ENCODE measurements at regions not wholly inside any gene's neighbourhood (a gene's known extent, or its start where the extent isn't known, plus 50 kb on each side); places are given as distances from the start of the nearest gene placed in this dataset.
A peak's percentile ranks its signal among the peaks of the same experiment; 100 is the strongest.

- H4K8ac ChIP-seq (ENCODE audit: low read length): no peak overlapping the region
- H2AFZ ChIP-seq (ENCODE audit: low read depth, low read length): no peak overlapping the region
These were observed 893.5 kb downstream of the LTN1 start for GRCh38 chr21:28099001-28099705.

DNA sequence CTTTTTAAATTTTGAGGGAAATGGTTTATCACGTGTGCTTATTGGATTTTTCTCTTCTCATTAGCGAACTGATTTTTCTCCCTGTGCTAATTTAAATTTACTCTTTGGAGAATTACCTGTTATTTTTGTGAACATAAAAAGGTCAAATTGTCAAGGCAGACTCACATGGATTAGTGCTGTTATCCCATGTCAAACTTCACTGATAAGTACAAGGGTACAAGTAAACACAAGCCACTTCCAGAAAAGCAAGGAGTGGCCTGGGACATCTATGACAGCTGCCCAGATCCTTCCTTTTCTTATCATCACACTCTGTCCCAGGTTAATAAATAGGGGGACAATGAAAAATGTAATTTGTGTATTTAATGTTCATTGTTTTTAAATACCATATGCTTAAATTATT is 901.2 kb downstream of the LTN1 start:
- no peak overlapping the region for H4K91ac ChIP-seq (ENCODE audit: low read length)
- no peak overlapping the region for H3K4ac ChIP-seq (ENCODE audit: low read depth in 1 of 2, low read length in 2 of 2)
- no peaks in the 10 kb centered on the region for H3K9me3 ChIP-seq (ENCODE audit: control insufficient read depth, low read length)
- H4K8ac ChIP-seq (ENCODE audit: low read length): no peak overlapping the region
- no peak overlapping the region for H3K9ac ChIP-seq (ENCODE audit: low read length)
- no peaks in the 10 kb centered on the region for H3K27me3 ChIP-seq (ENCODE audit: control insufficient read depth in 1 of 2, insufficient read depth in 1 of 2, low read length in 2 of 2)
- no peak overlapping the region for H2BK5ac ChIP-seq (ENCODE audit: low read depth, low read length, poor library complexity, severe bottlenecking)
- H3K14ac ChIP-seq (ENCODE audit: low read length in 2 of 2): no peak overlapping the region
- H2BK120ac ChIP-seq (ENCODE audit: low read depth, low read length): no peak overlapping the region
- no peak overlapping the region for H3K18ac ChIP-seq (ENCODE audit: low read depth in 1 of 2, low read length in 2 of 2)
- no peaks in the 10 kb centered on the region for H3K79me1 ChIP-seq (replicated peaks; ENCODE audit: low read length, poor library complexity, severe bottlenecking)
- H3K36me3 ChIP-seq (ENCODE audit: control insufficient read depth in 1 of 2, insufficient read depth in 2 of 2, low read depth in 1 of 2, low read length in 2 of 2): no peaks in the 10 kb centered on the region
- peaks cover 3% of the 10 kb centered on the region for H3K4me1 ChIP-seq (ENCODE audit: control insufficient read depth, insufficient read depth, low read depth, low read length)
- no peak for DNase-seq
- no peak overlapping the region for H2BK12ac ChIP-seq (ENCODE audit: low read length in 2 of 2)
- no CpG with 5 or more reads among the region's 2 CpGs for WGBS
- H3K23ac ChIP-seq (ENCODE audit: low read length in 2 of 2): no peak overlapping the region
- H2AK5ac ChIP-seq (ENCODE audit: low read length, severe bottlenecking): no peak overlapping the region
- H2BK15ac ChIP-seq (ENCODE audit: low read depth, poor library complexity, severe bottlenecking): no peak overlapping the region
- no peak overlapping the region for H3K4me2 ChIP-seq (ENCODE audit: low read length, poor library complexity, severe bottlenecking)
- H3K27ac ChIP-seq (ENCODE audit: low read length, poor library complexity, severe bottlenecking): no peak overlapping the region
- H2AFZ ChIP-seq (ENCODE audit: low read depth, low read length): no peak overlapping the region
- H3K4me3 ChIP-seq (ENCODE audit: insufficient read depth in 1 of 2, low read depth in 1 of 2, low read length in 2 of 2): no peak overlapping the region

More at GRCh38 chr21:28099001-28099705, 893.5 kb downstream of the LTN1 start:
- Histone ChIP-seq H3K27me3 (ENCODE audit: control insufficient read depth in 1 of 2, insufficient read depth in 1 of 2, low read length in 2 of 2) (no peaks in the 10 kb centered on the region), H3K27ac (ENCODE audit: low read length, poor library complexity, severe bottlenecking) (no peak overlapping the region), H3K9me3 (ENCODE audit: control insufficient read depth, low read length) (no peaks in the 10 kb centered on the region), H4K91ac (ENCODE audit: low read length) (no peak overlapping the region), H3K4me3 (ENCODE audit: insufficient read depth in 1 of 2, low read depth in 1 of 2, low read length in 2 of 2) (no peak overlapping the region), H3K4me1 (ENCODE audit: control insufficient read depth, insufficient read depth, low read depth, low read length) (no peaks in the 10 kb centered on the region), H3K4me2 (ENCODE audit: low read length, poor library complexity, severe bottlenecking) (no peak overlapping the region), H3K18ac (ENCODE audit: low read depth in 1 of 2, low read length in 2 of 2) (no peak overlapping the region), H3K23ac (ENCODE audit: low read length in 2 of 2) (no peak overlapping the region), H2BK5ac (ENCODE audit: low read depth, low read length, poor library complexity, severe bottlenecking) (no peak overlapping the region), H3K79me1 (replicated peaks; ENCODE audit: low read length, poor library complexity, severe bottlenecking) (no peaks in the 10 kb centered on the region), H3K36me3 (ENCODE audit: control insufficient read depth in 1 of 2, insufficient read depth in 2 of 2, low read depth in 1 of 2, low read length in 2 of 2) (no peaks in the 10 kb centered on the region), H2BK12ac (ENCODE audit: low read length in 2 of 2) (no peak overlapping the region), H3K4ac (ENCODE audit: low read depth in 1 of 2, low read length in 2 of 2) (no peak overlapping the region), H3K9ac (ENCODE audit: low read length) (no peak overlapping the region), H3K14ac (ENCODE audit: low read length in 2 of 2) (no peak overlapping the region), H2AK5ac (ENCODE audit: low read length, severe bottlenecking) (no peak overlapping the region), H2BK120ac (ENCODE audit: low read depth, low read length) (no peak overlapping the region), H2BK15ac (ENCODE audit: low read depth, poor library complexity, severe bottlenecking) (no peak overlapping the region)
- 20% methylated on average over 1 of the region's 6 CpGs for WGBS
- DNase-seq: peak; percentile 8

DNA sequence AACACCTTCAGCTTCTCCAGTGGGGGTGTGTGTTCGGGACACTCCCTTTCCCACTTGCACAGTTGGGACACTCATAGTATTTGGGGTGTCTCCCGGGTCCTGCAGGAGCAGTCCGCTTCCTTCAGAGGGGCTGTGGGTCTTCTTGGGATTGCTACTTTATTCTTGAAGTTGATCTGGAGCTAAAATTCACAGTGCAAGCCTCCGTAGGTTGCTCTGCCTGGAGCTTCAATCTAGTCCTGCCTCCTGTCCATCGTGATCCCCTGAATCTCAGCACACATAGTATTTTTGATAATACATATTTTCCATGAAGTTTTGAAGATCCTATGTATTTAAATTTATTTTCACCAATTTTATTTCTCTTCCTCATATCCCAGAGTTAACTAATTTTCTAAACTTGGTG is 902.1 kb downstream of the LTN1 start:
- Histone ChIP-seq H3K14ac (ENCODE audit: low read length in 2 of 2) (no peak overlapping the region), H3K4me2 (ENCODE audit: low read length, poor library complexity, severe bottlenecking) (no peak overlapping the region), H3K4ac (ENCODE audit: low read depth in 1 of 2, low read length in 2 of 2) (no peak overlapping the region), H3K4me1 (ENCODE audit: control insufficient read depth, insufficient read depth, low read depth, low read length) (peaks cover 3% of the 10 kb centered on the region), H2BK12ac (ENCODE audit: low read length in 2 of 2) (peak overlapping the region; percentile 52 to 55), H2BK5ac (ENCODE audit: low read depth, low read length, poor library complexity, severe bottlenecking) (no peak overlapping the region), H2BK15ac (ENCODE audit: low read depth, poor library complexity, severe bottlenecking) (no peak overlapping the region), H3K4me3 (ENCODE audit: insufficient read depth in 1 of 2, low read depth in 1 of 2, low read length in 2 of 2) (peak overlapping the region in 1 of 2 experiments; percentile 42), H3K9me3 (ENCODE audit: control insufficient read depth, low read length) (no peaks in the 10 kb centered on the region), H4K8ac (ENCODE audit: low read length) (peak overlapping the region; percentile 9), H3K9ac (ENCODE audit: low read length) (peak overlapping the region; percentile 32), H3K27ac (ENCODE audit: low read length, poor library complexity, severe bottlenecking) (no peak overlapping the region), H3K36me3 (ENCODE audit: control insufficient read depth in 1 of 2, insufficient read depth in 2 of 2, low read depth in 1 of 2, low read length in 2 of 2) (no peaks in the 10 kb centered on the region), H3K27me3 (ENCODE audit: control insufficient read depth in 1 of 2, insufficient read depth in 1 of 2, low read length in 2 of 2) (no peaks in the 10 kb centered on the region), H3K23ac (ENCODE audit: low read length in 2 of 2) (no peak overlapping the region), H2AFZ (ENCODE audit: low read depth, low read length) (no peak overlapping the region), H3K18ac (ENCODE audit: low read depth in 1 of 2, low read length in 2 of 2) (no peak overlapping the region), H3K79me1 (replicated peaks; ENCODE audit: low read length, poor library complexity, severe bottlenecking) (no peaks in the 10 kb centered on the region), H2AK5ac (ENCODE audit: low read length, severe bottlenecking) (no peak overlapping the region), H2BK120ac (ENCODE audit: low read depth, low read length) (no peak overlapping the region), H4K91ac (ENCODE audit: low read length) (no peak overlapping the region)
- no peak for DNase-seq
- 88% methylated on average over 3 of the region's 5 CpGs for WGBS

DNA sequence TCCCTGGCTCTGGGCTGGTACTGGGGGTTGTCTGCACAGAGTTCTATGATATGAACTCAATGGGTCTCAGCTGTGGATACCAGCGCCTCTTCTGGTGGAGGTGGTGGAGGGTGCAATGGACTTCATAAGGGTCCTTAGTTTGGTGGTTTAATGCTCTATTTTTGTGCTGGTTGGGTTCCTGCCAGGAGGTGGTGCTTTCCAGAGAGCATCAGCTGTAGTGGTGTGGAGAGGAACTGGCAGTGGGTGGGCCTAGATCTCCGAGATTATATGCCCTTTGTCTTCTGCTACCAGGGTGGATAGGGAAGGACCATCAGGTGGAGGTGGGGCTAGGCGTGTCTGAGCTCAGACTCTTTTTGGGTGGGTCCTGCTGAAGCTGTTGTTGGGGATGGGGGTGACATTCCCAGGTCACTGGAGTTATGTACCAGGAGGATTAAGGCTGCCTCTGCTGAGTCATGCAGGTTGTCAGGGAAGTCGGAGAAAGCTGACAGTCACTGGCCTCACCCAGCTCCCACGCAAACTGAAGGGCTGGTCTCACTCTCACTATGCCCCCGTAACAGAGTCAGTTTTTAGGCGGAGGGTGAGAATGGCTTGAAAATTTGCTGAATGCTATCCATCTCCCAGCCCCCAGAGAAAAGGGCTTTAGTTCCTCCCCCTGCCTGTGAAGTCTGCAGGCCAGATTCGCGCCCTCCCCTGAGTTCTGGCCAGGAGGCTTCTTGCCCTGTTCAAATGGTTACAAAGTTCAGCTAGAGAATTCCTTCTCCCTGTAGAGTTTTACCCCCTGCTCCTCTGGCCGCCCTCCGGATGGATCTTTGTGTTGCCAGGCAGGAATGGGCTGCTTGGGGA is 902.9 kb downstream of the LTN1 start:
- no peak for DNase-seq
- no peak overlapping the region for H2BK15ac ChIP-seq (ENCODE audit: low read depth, poor library complexity, severe bottlenecking)
- no peaks in the 10 kb centered on the region for H3K27me3 ChIP-seq (ENCODE audit: control insufficient read depth in 1 of 2, insufficient read depth in 1 of 2, low read length in 2 of 2)
- peak overlapping the region; percentile 5 for H2AFZ ChIP-seq (ENCODE audit: low read depth, low read length)
- H4K91ac ChIP-seq (ENCODE audit: low read length): no peak overlapping the region
- peaks cover 3% of the 10 kb centered on the region for H3K4me1 ChIP-seq (ENCODE audit: control insufficient read depth, insufficient read depth, low read depth, low read length)
- WGBS: 62% methylated on average over 11 of the region's 11 CpGs
- H3K9me3 ChIP-seq (ENCODE audit: control insufficient read depth, low read length): no peaks in the 10 kb centered on the region
- no peak overlapping the region for H3K23ac ChIP-seq (ENCODE audit: low read length in 2 of 2)
- peak overlapping the region in 1 of 2 experiments; percentile 82 for H3K18ac ChIP-seq (ENCODE audit: low read depth in 1 of 2, low read length in 2 of 2)
- H3K4me2 ChIP-seq (ENCODE audit: low read length, poor library complexity, severe bottlenecking): no peak overlapping the region
- no peak overlapping the region for H4K8ac ChIP-seq (ENCODE audit: low read length)
- H2BK5ac ChIP-seq (ENCODE audit: low read depth, low read length, poor library complexity, severe bottlenecking): no peak overlapping the region
- peak overlapping the region; percentile 32 for H3K9ac ChIP-seq (ENCODE audit: low read length)
- H3K14ac ChIP-seq (ENCODE audit: low read length in 2 of 2): no peak overlapping the region
- no peaks in the 10 kb centered on the region for H3K36me3 ChIP-seq (ENCODE audit: control insufficient read depth in 1 of 2, insufficient read depth in 2 of 2, low read depth in 1 of 2, low read length in 2 of 2)
- no peaks in the 10 kb centered on the region for H3K79me1 ChIP-seq (replicated peaks; ENCODE audit: low read length, poor library complexity, severe bottlenecking)
- H3K4me3 ChIP-seq (ENCODE audit: insufficient read depth in 1 of 2, low read depth in 1 of 2, low read length in 2 of 2): peak overlapping the region in 1 of 2 experiments; percentile 42
- no peak overlapping the region for H2BK120ac ChIP-seq (ENCODE audit: low read depth, low read length)
- H2BK12ac ChIP-seq (ENCODE audit: low read length in 2 of 2): peak overlapping the region; percentile 52 to 55
- H3K27ac ChIP-seq (ENCODE audit: low read length, poor library complexity, severe bottlenecking): no peak overlapping the region
- no peak overlapping the region for H2AK5ac ChIP-seq (ENCODE audit: low read length, severe bottlenecking)
- H3K4ac ChIP-seq (ENCODE audit: low read depth in 1 of 2, low read length in 2 of 2): peak overlapping the region in 1 of 2 experiments; percentile 41
